ENCODE measurements at regions not wholly inside any gene's neighbourhood (a gene's known extent, or its start where the extent isn't known, plus 50 kb on each side); places are given as distances from the start of the nearest gene placed in this dataset.

DNA sequence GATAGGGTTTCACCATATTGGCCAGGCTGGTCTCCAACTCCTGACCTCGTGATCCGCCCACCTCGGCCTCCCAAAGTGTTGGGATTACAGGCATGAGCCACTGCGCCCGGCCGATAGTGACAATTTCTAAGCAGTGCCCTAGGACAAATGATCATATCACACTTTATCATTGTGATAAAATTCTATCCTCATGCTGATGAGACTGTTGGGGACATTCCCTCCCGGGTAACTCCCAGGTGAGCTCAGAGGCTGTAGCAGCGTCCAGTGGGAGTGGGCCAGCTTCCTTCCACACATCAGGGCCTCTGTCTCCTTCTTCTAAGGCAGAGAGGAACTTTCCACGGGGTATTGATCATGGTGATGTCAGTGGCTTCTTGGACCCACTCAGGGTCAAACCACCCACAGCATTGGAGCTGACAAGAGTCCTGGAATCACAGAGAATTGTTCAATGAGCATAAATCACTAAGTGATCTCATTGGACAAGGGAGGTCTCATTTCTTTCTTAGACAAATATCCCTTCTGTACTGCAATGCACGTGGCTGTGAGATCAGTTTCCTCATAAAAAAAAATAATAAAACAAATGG is 256.1 kb downstream of the KLF6 start:
- TF ChIP-seq, protein P1, sequence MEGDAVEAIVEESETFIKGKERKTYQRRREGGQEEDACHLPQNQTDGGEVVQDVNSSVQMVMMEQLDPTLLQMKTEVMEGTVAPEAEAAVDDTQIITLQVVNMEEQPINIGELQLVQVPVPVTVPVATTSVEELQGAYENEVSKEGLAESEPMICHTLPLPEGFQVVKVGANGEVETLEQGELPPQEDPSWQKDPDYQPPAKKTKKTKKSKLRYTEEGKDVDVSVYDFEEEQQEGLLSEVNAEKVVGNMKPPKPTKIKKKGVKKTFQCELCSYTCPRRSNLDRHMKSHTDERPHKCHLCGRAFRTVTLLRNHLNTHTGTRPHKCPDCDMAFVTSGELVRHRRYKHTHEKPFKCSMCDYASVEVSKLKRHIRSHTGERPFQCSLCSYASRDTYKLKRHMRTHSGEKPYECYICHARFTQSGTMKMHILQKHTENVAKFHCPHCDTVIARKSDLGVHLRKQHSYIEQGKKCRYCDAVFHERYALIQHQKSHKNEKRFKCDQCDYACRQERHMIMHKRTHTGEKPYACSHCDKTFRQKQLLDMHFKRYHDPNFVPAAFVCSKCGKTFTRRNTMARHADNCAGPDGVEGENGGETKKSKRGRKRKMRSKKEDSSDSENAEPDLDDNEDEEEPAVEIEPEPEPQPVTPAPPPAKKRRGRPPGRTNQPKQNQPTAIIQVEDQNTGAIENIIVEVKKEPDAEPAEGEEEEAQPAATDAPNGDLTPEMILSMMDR (IDR thresholded peaks at IDR 0.05; ENCODE audit: low read depth, low read length) = no peak
- TF ChIP-seq MYC (IDR thresholded peaks at IDR 0.05; ENCODE audit: low read depth, low read length) = no peak
- TF ChIP-seq, protein P2, sequence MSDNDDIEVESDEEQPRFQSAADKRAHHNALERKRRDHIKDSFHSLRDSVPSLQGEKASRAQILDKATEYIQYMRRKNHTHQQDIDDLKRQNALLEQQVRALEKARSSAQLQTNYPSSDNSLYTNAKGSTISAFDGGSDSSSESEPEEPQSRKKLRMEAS (IDR thresholded peaks at IDR 0.05; ENCODE audit: low read depth, low read length) = no peak
